ENCODE measurements at regions not wholly inside any gene's neighbourhood (a gene's known extent, or its start where the extent isn't known, plus 50 kb on each side); places are given as distances from the start of the nearest gene placed in this dataset.

DNA sequence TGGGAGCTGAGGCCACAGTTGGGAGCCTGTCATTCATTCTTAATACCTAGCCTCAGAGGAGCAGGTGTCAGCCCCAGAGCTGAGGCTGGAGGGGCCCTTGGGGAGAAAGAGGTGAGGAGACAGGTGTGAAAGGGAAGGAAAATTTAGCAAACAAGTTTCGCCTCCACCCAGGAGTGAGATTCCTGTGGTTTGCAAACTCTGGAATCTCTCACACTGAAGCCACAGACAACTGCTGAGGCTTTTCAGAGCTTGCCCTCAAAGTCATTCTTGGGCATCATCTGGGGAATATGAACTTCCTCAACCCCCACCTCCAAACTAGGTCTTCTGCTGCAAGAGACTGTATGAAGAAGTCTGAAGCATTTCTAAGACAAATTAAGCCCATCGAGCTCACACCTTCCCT, 589.5 kb upstream of the TBX3 start:
- DNase-seq (ENCODE audit: low read depth): no peak
- TF ChIP-seq, protein P1, sequence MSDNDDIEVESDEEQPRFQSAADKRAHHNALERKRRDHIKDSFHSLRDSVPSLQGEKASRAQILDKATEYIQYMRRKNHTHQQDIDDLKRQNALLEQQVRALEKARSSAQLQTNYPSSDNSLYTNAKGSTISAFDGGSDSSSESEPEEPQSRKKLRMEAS (IDR thresholded peaks at IDR 0.05; ENCODE audit: low read depth, low read length): no peak
- TF ChIP-seq POLR2A (IDR thresholded peaks at IDR 0.05; ENCODE audit: extremely low read depth, insufficient read length) (no peak), MYC (IDR thresholded peaks at IDR 0.05; ENCODE audit: low read depth, low read length) (no peak)
- TF ChIP-seq, protein P2, sequence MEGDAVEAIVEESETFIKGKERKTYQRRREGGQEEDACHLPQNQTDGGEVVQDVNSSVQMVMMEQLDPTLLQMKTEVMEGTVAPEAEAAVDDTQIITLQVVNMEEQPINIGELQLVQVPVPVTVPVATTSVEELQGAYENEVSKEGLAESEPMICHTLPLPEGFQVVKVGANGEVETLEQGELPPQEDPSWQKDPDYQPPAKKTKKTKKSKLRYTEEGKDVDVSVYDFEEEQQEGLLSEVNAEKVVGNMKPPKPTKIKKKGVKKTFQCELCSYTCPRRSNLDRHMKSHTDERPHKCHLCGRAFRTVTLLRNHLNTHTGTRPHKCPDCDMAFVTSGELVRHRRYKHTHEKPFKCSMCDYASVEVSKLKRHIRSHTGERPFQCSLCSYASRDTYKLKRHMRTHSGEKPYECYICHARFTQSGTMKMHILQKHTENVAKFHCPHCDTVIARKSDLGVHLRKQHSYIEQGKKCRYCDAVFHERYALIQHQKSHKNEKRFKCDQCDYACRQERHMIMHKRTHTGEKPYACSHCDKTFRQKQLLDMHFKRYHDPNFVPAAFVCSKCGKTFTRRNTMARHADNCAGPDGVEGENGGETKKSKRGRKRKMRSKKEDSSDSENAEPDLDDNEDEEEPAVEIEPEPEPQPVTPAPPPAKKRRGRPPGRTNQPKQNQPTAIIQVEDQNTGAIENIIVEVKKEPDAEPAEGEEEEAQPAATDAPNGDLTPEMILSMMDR (IDR thresholded peaks at IDR 0.05; ENCODE audit: low read depth, low read length): no peak
- H3K4me3 ChIP-seq (ENCODE audit: low read depth, low read length): no peak overlapping the region

DNA sequence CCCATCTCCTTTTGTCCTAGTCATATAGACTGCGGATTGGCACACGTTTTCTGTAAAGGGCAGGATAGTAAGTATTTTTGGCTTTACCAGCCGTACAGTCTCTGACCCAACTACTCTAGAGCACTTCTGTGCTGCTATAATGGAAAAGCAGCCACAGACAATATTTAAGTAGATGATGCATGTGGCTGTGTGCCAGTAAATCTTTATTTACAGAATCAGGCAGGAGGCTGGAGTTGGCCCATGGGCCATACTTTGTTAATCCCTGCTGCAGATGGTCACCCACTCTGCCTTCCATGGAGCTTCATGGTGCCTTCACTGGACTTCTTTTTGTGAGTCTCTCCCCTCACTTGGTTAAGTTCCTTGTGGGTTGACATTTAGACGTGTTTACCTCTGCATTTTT, 584.5 kb upstream of the TBX3 start:
- no peak for TF ChIP-seq MYC (IDR thresholded peaks at IDR 0.05; ENCODE audit: low read depth, low read length)
- TF ChIP-seq, protein P2 (IDR thresholded peaks at IDR 0.05; ENCODE audit: low read depth, low read length): no peak
- TF ChIP-seq, protein P1 (IDR thresholded peaks at IDR 0.05; ENCODE audit: low read depth, low read length): no peak
- TF ChIP-seq POLR2A (IDR thresholded peaks at IDR 0.05; ENCODE audit: extremely low read depth, insufficient read length): no peak
- no peak overlapping the region for H3K4me3 ChIP-seq (ENCODE audit: low read depth, low read length)
- no peak for DNase-seq (ENCODE audit: low read depth)

DNA sequence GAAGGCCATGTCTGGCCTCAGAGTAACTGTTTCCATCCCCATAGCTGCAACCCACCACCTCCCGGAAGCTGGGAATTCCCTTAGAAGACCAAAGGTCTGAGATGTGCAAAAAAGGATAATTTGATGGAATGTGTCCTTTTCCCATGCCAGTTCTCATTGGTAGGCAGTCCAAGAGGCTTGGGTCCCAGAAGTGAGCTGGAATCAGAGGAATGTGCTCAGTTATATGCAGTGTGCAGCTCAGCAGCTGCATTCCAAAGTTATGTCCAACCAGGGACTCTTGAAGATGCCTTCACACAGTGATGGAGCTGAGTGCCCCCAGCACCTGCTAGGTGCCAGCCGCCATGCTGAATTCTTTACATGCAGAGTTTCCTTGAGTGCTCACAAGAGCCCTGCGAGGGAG, 583.9 kb upstream of the TBX3 start:
- TF ChIP-seq, protein P2 (IDR thresholded peaks at IDR 0.05; ENCODE audit: low read depth, low read length): no peak
- TF ChIP-seq, protein P1 (IDR thresholded peaks at IDR 0.05; ENCODE audit: low read depth, low read length): no peak
- TF ChIP-seq MYC (IDR thresholded peaks at IDR 0.05; ENCODE audit: low read depth, low read length): no peak
- TF ChIP-seq POLR2A (IDR thresholded peaks at IDR 0.05; ENCODE audit: extremely low read depth, insufficient read length): no peak
- DNase-seq (ENCODE audit: low read depth): no peak
- no peak overlapping the region for H3K4me3 ChIP-seq (ENCODE audit: low read depth, low read length)

DNA sequence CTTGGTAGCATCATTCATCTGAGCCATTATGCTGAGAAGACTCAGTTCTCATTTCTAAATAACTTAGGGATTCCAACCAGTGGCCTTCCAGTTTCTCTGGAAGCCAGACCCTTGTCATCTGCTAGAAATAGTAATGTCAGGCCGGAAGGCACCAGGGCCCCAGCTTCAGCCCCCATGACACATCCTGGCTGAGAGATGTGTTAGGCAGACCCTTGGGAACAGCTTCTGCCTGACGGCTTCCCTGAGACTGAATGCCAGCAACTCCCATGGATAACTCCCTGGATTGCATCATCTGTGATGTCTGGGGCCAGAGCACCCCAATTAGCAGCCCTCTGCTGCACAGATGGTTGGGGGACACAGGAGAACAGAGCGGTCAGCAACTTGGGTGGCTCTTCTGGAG, 583.5 kb upstream of the TBX3 start:
- no peak overlapping the region for H3K4me3 ChIP-seq (ENCODE audit: low read depth, low read length)
- DNase-seq (ENCODE audit: low read depth): no peak
- TF ChIP-seq POLR2A (IDR thresholded peaks at IDR 0.05; ENCODE audit: extremely low read depth, insufficient read length): no peak
- TF ChIP-seq, protein P2 (IDR thresholded peaks at IDR 0.05; ENCODE audit: low read depth, low read length): no peak
- no peak for TF ChIP-seq MYC (IDR thresholded peaks at IDR 0.05; ENCODE audit: low read depth, low read length)
- TF ChIP-seq, protein P1 (IDR thresholded peaks at IDR 0.05; ENCODE audit: low read depth, low read length): no peak

DNA sequence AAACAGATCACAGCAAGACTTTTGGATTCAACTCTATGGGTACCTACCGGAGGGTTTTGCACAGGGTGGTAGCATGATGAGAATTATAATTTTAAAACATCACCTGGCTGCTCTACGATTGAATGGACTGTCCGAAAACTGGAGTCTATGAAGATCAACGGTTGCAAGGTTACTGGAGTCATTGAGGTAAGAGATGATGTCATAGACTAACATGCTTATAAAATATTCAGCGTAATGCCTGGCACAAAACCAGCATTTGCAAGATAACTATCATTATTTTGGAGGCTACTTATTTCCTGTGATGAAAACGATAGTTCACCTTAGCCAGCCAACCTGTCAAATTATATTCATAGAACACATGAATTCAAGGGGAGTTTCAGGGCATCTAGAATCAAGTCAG, 580.6 kb upstream of the TBX3 start:
- DNase-seq (ENCODE audit: low read depth): no peak
- TF ChIP-seq POLR2A (IDR thresholded peaks at IDR 0.05; ENCODE audit: extremely low read depth, insufficient read length): no peak
- TF ChIP-seq, protein P2 (IDR thresholded peaks at IDR 0.05; ENCODE audit: low read depth, low read length): no peak
- TF ChIP-seq, protein P1 (IDR thresholded peaks at IDR 0.05; ENCODE audit: low read depth, low read length): no peak
- TF ChIP-seq MYC (IDR thresholded peaks at IDR 0.05; ENCODE audit: low read depth, low read length): no peak
- no peak overlapping the region for H3K4me3 ChIP-seq (ENCODE audit: low read depth, low read length)
